Right atrium auricular region (tissue), 2 donors: ENCODE measurements at regions not wholly inside any gene's neighbourhood (a gene's known extent, or its start where the extent isn't known, plus 50 kb on each side); places are given as distances from the start of the nearest gene placed in this dataset.

ENCODE experiments used
- DNase-seq: peaks from one replicate; pipeline ENCODE4 v3.0.0-alpha.2; 2019; ENCODE audit warnings: low spot score
- H3K27ac ChIP-seq, 2 donors: fragments of 200-600 bp; sonication (generic); 1 replicate in 1 of 2; 2 replicates in 1 of 2; pipeline ENCODE4 v1.5.1; 2016 to 2019
- H3K27me3 ChIP-seq, 2 donors: fragments of 200-600 bp; sonication (generic); one replicate each; pipeline versions ENCODE4 v1.5.1 to v1.6.0; 2017 to 2019
- H3K36me3 ChIP-seq: fragments of 200-600 bp; sonication (generic); one replicate; pipeline ENCODE4 v1.5.1; 2016
- H3K4me1 ChIP-seq, 2 donors: fragments of 200-600 bp; sonication (generic); one replicate each; pipeline versions ENCODE4 v1.5.1 to v1.6.0; 2017 to 2019
- H3K4me3 ChIP-seq, 2 donors: fragments of 200-600 bp; sonication (generic); 1 replicate in 1 of 2; 2 replicates in 1 of 2; pipeline ENCODE4 v1.5.1; 2017 to 2019; ENCODE audit warnings: mild to moderate bottlenecking in 1 of 2, moderate library complexity in 1 of 2
- H3K9me3 ChIP-seq, 2 donors: fragments of 200-600 bp; sonication (generic); one replicate each; pipeline ENCODE4 v1.5.1; 2019
- TF ChIP-seq, protein P1 (sequence below), 2 donors: fragments of 200-600 bp; sonication (generic); IDR thresholded peaks; one replicate each; pipeline ENCODE4 v1.5.1; 2019; ENCODE audit warnings: antibody characterized with exemption in 2 of 2

GRCh38 chr7:46786221-46786954 is 795.5 kb downstream of the TNS3 start:
- Histone ChIP-seq H3K4me1 (no peaks in the 10 kb centered on the region), H3K27ac (no peak overlapping the region), H3K4me3 (no peak overlapping the region), H3K36me3 (no peaks in the 10 kb centered on the region), H3K27me3 (no peaks in the 10 kb centered on the region), H3K9me3 (no peaks in the 10 kb centered on the region)
- DNase-seq = no peak
- TF ChIP-seq, protein P1, sequence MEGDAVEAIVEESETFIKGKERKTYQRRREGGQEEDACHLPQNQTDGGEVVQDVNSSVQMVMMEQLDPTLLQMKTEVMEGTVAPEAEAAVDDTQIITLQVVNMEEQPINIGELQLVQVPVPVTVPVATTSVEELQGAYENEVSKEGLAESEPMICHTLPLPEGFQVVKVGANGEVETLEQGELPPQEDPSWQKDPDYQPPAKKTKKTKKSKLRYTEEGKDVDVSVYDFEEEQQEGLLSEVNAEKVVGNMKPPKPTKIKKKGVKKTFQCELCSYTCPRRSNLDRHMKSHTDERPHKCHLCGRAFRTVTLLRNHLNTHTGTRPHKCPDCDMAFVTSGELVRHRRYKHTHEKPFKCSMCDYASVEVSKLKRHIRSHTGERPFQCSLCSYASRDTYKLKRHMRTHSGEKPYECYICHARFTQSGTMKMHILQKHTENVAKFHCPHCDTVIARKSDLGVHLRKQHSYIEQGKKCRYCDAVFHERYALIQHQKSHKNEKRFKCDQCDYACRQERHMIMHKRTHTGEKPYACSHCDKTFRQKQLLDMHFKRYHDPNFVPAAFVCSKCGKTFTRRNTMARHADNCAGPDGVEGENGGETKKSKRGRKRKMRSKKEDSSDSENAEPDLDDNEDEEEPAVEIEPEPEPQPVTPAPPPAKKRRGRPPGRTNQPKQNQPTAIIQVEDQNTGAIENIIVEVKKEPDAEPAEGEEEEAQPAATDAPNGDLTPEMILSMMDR (IDR thresholded peaks at IDR 0.05) = no peak

- no peak for DNase-seq
- no peak overlapping the region for H3K27ac ChIP-seq
- no peaks in the 10 kb centered on the region for H3K27me3 ChIP-seq
- H3K9me3 ChIP-seq = no peaks in the 10 kb centered on the region
- no peaks in the 10 kb centered on the region for H3K36me3 ChIP-seq
- TF ChIP-seq, protein P1 (IDR thresholded peaks at IDR 0.05) = no peak
- no peak overlapping the region for H3K4me3 ChIP-seq
- H3K4me1 ChIP-seq = no peaks in the 10 kb centered on the region
These were observed 797.2 kb downstream of the TNS3 start for GRCh38 chr7:46784732-46785131.

GRCh38 chr7:46781901-46782439 is 799.9 kb downstream of the TNS3 start:
- no peak for DNase-seq
- Histone ChIP-seq H3K4me1 (no peaks in the 10 kb centered on the region), H3K9me3 (no peaks in the 10 kb centered on the region), H3K36me3 (no peaks in the 10 kb centered on the region), H3K4me3 (no peak overlapping the region), H3K27me3 (no peaks in the 10 kb centered on the region), H3K27ac (no peak overlapping the region)
- TF ChIP-seq, protein P1 (IDR thresholded peaks at IDR 0.05) = no peak

- Histone ChIP-seq H3K9me3 (no peaks in the 10 kb centered on the region), H3K4me3 (no peak overlapping the region), H3K36me3 (no peaks in the 10 kb centered on the region), H3K27me3 (no peaks in the 10 kb centered on the region), H3K27ac (no peak overlapping the region), H3K4me1 (peaks cover 0 to 25% of the 10 kb centered on the region in 2 donors)
- TF ChIP-seq, protein P1 (IDR thresholded peaks at IDR 0.05) = peak; percentile 44 to 62
- DNase-seq = no peak
These were observed 805.1 kb downstream of the TNS3 start for GRCh38 chr7:46776790-46777189.

GRCh38 chr7:46775776-46776175 is 806.1 kb downstream of the TNS3 start:
- Histone ChIP-seq H3K4me1 (peaks cover 0 to 25% of the 10 kb centered on the region in 2 donors), H3K27me3 (no peaks in the 10 kb centered on the region), H3K4me3 (no peak overlapping the region), H3K9me3 (no peaks in the 10 kb centered on the region), H3K36me3 (no peaks in the 10 kb centered on the region), H3K27ac (no peak overlapping the region)
- TF ChIP-seq, protein P1 (IDR thresholded peaks at IDR 0.05) = no peak
- no peak for DNase-seq
